ENCODE measurements at regions not wholly inside any gene's neighbourhood (a gene's known extent, or its start where the extent isn't known, plus 50 kb on each side); places are given as distances from the start of the nearest gene placed in this dataset.

GRCh38 chr2:105969552-105969951 lies 224.5 kb downstream of the UXS1 start:
- Histone ChIP-seq H3K4me1 (no peaks in the 10 kb centered on the region), H3K4me3 (no peak overlapping the region), H3K36me3 (no peaks in the 10 kb centered on the region), H3K27ac (no peak overlapping the region), H3K9me3 (no peaks in the 10 kb centered on the region), H3K27me3 (no peaks in the 10 kb centered on the region)
- no peak for TF ChIP-seq CTCF (IDR thresholded peaks at IDR 0.05 in 4 of 5, conservative IDR thresholded peaks at IDR 0.05 in 1 of 5)
- no peak for TF ChIP-seq POLR2A (IDR thresholded peaks at IDR 0.05)
- DNase-seq (no peak), ATAC-seq (no peak)
- in situ Hi-C loops (cut with MboI; ENCODE audit: low sequenced_read_pairs in 4 of 4) (no loop called here), intact Hi-C loops (cut with DNase I; ENCODE audit: low total_unique reads) (no loop called here)

GRCh38 chr2:105962221-105962620 lies 217.5 kb downstream of the NCK2 start:
- Histone ChIP-seq H3K4me1 (no peaks in the 10 kb centered on the region), H3K27me3 (no peaks in the 10 kb centered on the region), H3K27ac (no peak overlapping the region), H3K36me3 (no peaks in the 10 kb centered on the region), H3K4me3 (no peak overlapping the region), H3K9me3 (no peaks in the 10 kb centered on the region)
- DNase-seq: no peak
- in situ Hi-C loops (cut with MboI; ENCODE audit: low sequenced_read_pairs in 4 of 4): no loop called here
- intact Hi-C loops (cut with DNase I; ENCODE audit: low total_unique reads): no loop called here
- no peak for ATAC-seq
- TF ChIP-seq CTCF (IDR thresholded peaks at IDR 0.05 in 4 of 5, conservative IDR thresholded peaks at IDR 0.05 in 1 of 5) (no peak), POLR2A (IDR thresholded peaks at IDR 0.05) (no peak)

GRCh38 chr2:105961599-105962146 lies 217.0 kb downstream of the NCK2 start:
- TF ChIP-seq POLR2A (IDR thresholded peaks at IDR 0.05) (no peak), CTCF (IDR thresholded peaks at IDR 0.05 in 4 of 5, conservative IDR thresholded peaks at IDR 0.05 in 1 of 5) (no peak)
- DNase-seq (no peak), ATAC-seq (no peak)
- Histone ChIP-seq H3K9me3 (no peaks in the 10 kb centered on the region), H3K4me1 (no peaks in the 10 kb centered on the region), H3K27ac (no peak overlapping the region), H3K36me3 (no peaks in the 10 kb centered on the region), H3K4me3 (no peak overlapping the region), H3K27me3 (no peaks in the 10 kb centered on the region)
- intact Hi-C loops (cut with DNase I; ENCODE audit: low total_unique reads): no loop called here
- in situ Hi-C loops (cut with MboI; ENCODE audit: low sequenced_read_pairs in 4 of 4): no loop called here

GRCh38 chr2:105959357-105959756 lies 214.6 kb downstream of the NCK2 start:
- Histone ChIP-seq H3K9me3 (no peaks in the 10 kb centered on the region), H3K36me3 (no peaks in the 10 kb centered on the region), H3K4me3 (no peak overlapping the region), H3K27me3 (no peaks in the 10 kb centered on the region), H3K4me1 (no peaks in the 10 kb centered on the region), H3K27ac (no peak overlapping the region)
- TF ChIP-seq POLR2A (IDR thresholded peaks at IDR 0.05) (no peak), CTCF (IDR thresholded peaks at IDR 0.05 in 4 of 5, conservative IDR thresholded peaks at IDR 0.05 in 1 of 5) (no peak)
- DNase-seq: no peak
- intact Hi-C loops (cut with DNase I; ENCODE audit: low total_unique reads): no loop called here
- in situ Hi-C loops (cut with MboI; ENCODE audit: low sequenced_read_pairs in 4 of 4): no loop called here
- ATAC-seq: no peak

- in situ Hi-C loops (cut with MboI; ENCODE audit: low sequenced_read_pairs in 4 of 4): no loop called here
- intact Hi-C loops (cut with DNase I; ENCODE audit: low total_unique reads): no loop called here
- TF ChIP-seq CTCF (IDR thresholded peaks at IDR 0.05 in 4 of 5, conservative IDR thresholded peaks at IDR 0.05 in 1 of 5) (no peak), POLR2A (IDR thresholded peaks at IDR 0.05) (no peak)
- Histone ChIP-seq H3K27me3 (no peaks in the 10 kb centered on the region), H3K4me3 (no peak overlapping the region), H3K9me3 (no peaks in the 10 kb centered on the region), H3K4me1 (no peaks in the 10 kb centered on the region), H3K27ac (no peak overlapping the region), H3K36me3 (no peaks in the 10 kb centered on the region)
- DNase-seq (no peak), ATAC-seq (no peak)
Observed at GRCh38 chr2:105954891-105955290, 210.2 kb downstream of the NCK2 start.
